BJ (cell line): ENCODE measurements at regions not wholly inside any gene's neighbourhood (a gene's known extent, or its start where the extent isn't known, plus 50 kb on each side); places are given as distances from the start of the nearest gene placed in this dataset.

ENCODE experiments used
- CTCF ChIA-PET: fragments of 350-600 bp; formaldehyde crosslinking; extraction: SDS; loops from one replicate; lab custom pipeline; 2021; ENCODE audit warnings: antibody characterized with exemption, inconsistent platforms; lab: Yijun Ruan, JAX
- POLR2A ChIA-PET: fragments of 300-600 bp; sonication (Branson Sonifier 250); formaldehyde crosslinking; extraction: SDS; loops from one replicate; lab custom pipeline; 2021; ENCODE audit warnings: antibody characterized with exemption; lab: Charles Lee
- DNase-seq: peaks from one replicate; pipeline ENCODE4 v3.0.0-alpha.2; 2011; ENCODE audit warnings: low read depth
- H3K27me3 ChIP-seq: 2 replicates; pipeline ENCODE4 v1.6.0; 2011; ENCODE audit warnings: low read length; ENCODE audit not compliant: control insufficient read depth, insufficient read depth
- H3K36me3 ChIP-seq: 2 replicates; pipeline ENCODE4 v1.5.1; 2011; ENCODE audit warnings: low read length; ENCODE audit not compliant: control insufficient read depth, insufficient read depth
- H3K4me3 ChIP-seq: 2 replicates; pipeline ENCODE4 v1.5.1; 2011; ENCODE audit warnings: low read depth, mild to moderate bottlenecking, control low read depth, low read length
- CTCF ChIP-seq: IDR thresholded peaks from 2 replicates; pipeline ENCODE4 v1.5.1; 2011; ENCODE audit warnings: low read depth, mild to moderate bottlenecking, control low read depth, inconsistent platforms, low read length, moderate library complexity; ENCODE audit not compliant: insufficient read depth

GRCh38 chr9:82382887-82383616 lies 394.5 kb downstream of the SPATA31D1 start:
- Histone ChIP-seq H3K27me3 (no peaks in the 10 kb centered on the region), H3K4me3 (no peak overlapping the region), H3K36me3 (no peaks in the 10 kb centered on the region)
- no peak for TF ChIP-seq CTCF
- ChIA-PET CTCF (interaction anchor here (0.6 kb wide), 1 partner anchor 1540 kb away, joined by 6 read pairs; no protein-coding TSS in a partner anchor), POLR2A (no interaction called here)
- no peak for DNase-seq

- CTCF ChIA-PET, result no interaction called here
- TF ChIP-seq CTCF, result no peak
- POLR2A ChIA-PET, result no interaction called here
- Histone ChIP-seq H3K27me3 (no peaks in the 10 kb centered on the region), H3K4me3 (no peak overlapping the region), H3K36me3 (no peaks in the 10 kb centered on the region)
- no peak for DNase-seq
Measured at GRCh38 chr9:82385633-82386032, 397.1 kb downstream of the SPATA31D1 start.

- Histone ChIP-seq H3K4me3 (no peak overlapping the region), H3K27me3 (no peaks in the 10 kb centered on the region), H3K36me3 (no peaks in the 10 kb centered on the region)
- no peak for TF ChIP-seq CTCF
- DNase-seq, result no peak
- CTCF ChIA-PET, result no interaction called here
- POLR2A ChIA-PET, result no interaction called here
Measured at GRCh38 chr9:82397534-82397933, 409.0 kb downstream of the SPATA31D1 start.

GRCh38 chr9:82404196-82404870 lies 415.8 kb downstream of the SPATA31D1 start:
- no peak for TF ChIP-seq CTCF
- POLR2A ChIA-PET, result no interaction called here
- DNase-seq, result no peak
- CTCF ChIA-PET, result no interaction called here
- no peaks in the 10 kb centered on the region for H3K36me3 ChIP-seq
- no peaks in the 10 kb centered on the region for H3K27me3 ChIP-seq
- H3K4me3 ChIP-seq, result no peak overlapping the region

- ChIA-PET CTCF (no interaction called here), POLR2A (no interaction called here)
- no peak overlapping the region for H3K4me3 ChIP-seq
- no peaks in the 10 kb centered on the region for H3K36me3 ChIP-seq
- no peak for TF ChIP-seq CTCF
- DNase-seq, result no peak
- H3K27me3 ChIP-seq, result no peaks in the 10 kb centered on the region
Measured at GRCh38 chr9:82404881-82405280, 416.3 kb downstream of the SPATA31D1 start.
